ENCODE measurements at regions not wholly inside any gene's neighbourhood (a gene's known extent, or its start where the extent isn't known, plus 50 kb on each side); places are given as distances from the start of the nearest gene placed in this dataset.

DNA sequence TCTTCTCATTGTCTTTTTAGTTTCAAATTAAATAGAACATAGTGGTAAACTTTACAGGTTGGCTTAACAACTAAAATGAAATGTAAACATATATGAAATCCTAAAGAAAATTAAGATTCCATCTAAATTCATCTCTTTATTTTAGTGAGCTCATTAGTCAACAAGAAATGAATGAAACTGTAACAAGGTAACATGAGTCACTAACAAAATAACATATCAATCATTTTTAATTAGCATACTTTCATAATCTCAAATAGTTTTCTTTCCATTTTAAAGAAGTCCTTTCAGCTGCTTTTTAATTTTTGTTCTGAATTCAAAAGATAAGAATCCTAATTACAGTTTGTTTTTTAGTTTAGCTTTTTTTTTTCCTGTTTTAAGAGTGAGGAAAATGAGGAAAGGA is 688.6 kb upstream of the TENM4 start:
- no peak for DNase-seq (ENCODE audit: low spot score)
- intact Hi-C loops (cut with DNase I): no loop called here

DNA sequence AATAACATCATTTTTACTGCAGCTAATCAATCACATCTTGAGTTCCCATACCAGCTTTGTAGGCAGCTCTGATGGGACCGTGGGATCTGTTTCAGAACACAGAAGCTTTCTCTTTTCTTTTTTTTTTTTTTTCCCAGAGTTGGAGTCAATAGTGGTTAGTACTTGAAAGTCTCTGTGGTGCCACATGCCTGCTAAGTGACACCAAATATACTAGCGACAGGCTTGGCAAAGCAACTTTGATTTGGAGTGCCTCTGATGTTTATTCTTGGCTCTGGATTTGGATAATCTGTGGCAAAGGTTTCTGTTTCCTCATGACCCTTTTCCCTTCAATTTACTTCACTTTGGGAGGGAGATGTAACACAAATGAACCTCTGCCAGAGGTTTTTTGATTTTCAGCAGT is 681.4 kb upstream of the TENM4 start:
- intact Hi-C loops (cut with DNase I): loop anchor here in 1 of 2 donors (5.0 kb wide), 1 partner anchor 255 kb away; no protein-coding TSS in a partner anchor
- DNase-seq (ENCODE audit: low spot score): no peak

DNA sequence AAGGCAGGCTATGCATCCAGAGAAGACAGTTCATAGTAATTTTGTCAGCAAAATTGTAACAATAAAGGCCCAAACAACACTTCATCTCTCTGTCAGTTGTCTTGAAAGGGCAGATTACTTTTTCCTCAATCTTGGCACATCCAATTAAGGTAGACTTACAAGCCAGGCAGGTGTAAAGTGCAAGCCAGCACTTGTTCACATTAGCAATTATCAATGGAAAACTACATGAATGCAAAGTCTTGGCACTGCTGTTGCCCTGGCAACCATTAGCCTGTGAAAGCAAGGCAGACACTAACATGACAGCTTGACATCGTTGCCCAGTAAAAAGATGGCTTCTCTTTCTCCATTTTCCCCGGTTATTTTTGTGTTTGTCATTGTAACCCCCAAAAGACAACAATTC is 677.2 kb upstream of the TENM4 start:
- intact Hi-C loops (cut with DNase I): no loop called here
- DNase-seq (ENCODE audit: low spot score): no peak

DNA sequence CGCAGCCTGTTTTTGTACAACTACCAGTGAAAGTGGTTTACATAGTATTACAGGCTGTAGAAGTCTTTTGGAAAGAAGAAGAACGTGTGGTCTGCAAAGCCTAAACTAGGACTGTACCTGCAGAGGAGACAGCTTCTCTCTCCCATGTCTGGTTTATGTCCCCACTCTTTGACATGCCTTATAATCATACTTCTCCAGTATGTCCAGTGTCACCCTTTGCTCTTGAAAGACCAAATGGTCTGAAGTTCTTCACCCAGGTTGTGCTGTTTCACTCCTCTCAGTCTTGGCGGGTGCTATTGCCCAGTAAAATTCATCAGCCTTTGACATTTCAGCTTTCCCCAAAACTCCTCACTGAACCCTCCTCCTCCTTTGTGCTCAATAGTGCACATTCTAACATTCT is 676.0 kb upstream of the TENM4 start:
- no peak for DNase-seq (ENCODE audit: low spot score)
- intact Hi-C loops (cut with DNase I): no loop called here

DNA sequence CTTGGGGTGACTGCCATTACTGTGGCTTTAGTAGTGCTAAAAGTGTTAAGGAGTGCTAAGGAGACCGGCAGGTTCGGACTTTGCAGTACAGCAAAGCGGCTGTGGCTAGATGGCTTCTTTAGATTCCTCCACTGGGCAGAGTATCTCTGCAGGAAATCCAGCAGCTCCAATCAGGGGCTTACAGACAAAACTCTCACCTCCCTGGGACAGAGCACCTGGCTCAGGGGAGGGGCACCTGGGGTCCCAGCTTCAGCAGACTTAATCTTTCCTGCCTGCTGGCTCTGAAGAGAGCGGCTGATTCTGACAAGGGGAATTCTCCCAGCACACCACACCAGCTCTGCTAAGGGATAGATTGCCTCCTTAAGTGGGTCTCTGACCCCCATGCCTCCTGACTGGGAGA is 668.8 kb upstream of the TENM4 start:
- DNase-seq (ENCODE audit: low spot score): no peak
- intact Hi-C loops (cut with DNase I): no loop called here

DNA sequence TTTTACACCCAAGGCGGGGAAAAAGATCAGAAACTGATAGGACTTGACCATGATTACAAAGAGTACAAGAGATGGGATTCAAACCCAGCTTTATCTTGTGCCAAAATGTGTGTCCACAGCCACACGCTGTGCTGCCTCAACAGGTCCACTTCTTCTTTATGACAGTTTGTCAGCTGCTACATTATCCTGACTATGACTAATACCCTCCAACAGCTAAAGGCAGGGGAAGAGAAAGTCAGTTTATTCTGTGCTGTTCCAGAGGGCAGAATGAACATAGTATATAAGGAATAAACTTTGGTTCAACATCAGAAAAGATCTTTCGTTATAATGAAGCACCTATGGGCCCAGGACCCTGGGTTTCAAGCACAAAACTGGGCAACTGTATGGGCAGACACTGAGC is 668.2 kb upstream of the TENM4 start:
- intact Hi-C loops (cut with DNase I): no loop called here
- DNase-seq (ENCODE audit: low spot score): no peak

DNA sequence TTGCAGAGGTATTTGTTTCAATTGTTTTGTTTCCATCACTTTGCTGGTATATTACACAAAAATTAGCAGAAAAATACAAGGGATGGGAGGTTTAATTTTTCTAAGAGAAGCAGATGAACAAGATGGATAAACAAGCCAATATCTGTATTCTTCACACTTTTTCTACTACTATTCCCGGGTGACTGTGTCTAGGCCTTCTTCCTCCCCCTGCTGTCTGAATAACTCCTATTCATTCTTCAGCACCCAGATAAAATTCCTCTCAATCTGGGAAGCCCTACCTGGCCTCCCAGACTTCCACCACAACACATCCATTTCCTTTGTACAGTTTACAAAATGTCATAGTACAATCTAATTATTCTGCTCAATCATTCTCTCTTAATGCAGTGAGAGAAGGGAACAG is 666.6 kb upstream of the TENM4 start:
- DNase-seq (ENCODE audit: low spot score): no peak

DNA sequence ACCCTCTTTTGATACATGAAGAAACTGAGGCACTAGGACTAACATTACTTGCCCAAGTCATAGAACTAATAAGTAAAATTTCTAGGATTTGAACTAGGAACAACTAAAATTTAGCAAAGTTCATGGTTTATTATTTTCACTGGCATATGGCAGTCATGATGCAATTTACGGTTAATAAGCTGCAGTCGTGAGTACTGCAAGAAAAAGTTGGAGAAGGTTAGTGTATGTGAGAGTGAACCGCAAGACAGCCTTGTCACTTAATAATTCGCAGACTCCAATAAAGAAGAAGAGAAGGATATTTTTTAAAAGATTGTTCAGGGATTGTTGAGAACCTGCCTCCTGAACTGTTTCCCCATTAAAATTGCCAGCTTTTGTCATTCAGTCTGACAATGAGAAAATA is 663.4 kb upstream of the TENM4 start:
- no peak for DNase-seq (ENCODE audit: low spot score)
- intact Hi-C loops (cut with DNase I): no loop called here

More for the DNA sequence above, 666.6 kb upstream of the TENM4 start:
- intact Hi-C loops (cut with DNase I): no loop called here

DNA sequence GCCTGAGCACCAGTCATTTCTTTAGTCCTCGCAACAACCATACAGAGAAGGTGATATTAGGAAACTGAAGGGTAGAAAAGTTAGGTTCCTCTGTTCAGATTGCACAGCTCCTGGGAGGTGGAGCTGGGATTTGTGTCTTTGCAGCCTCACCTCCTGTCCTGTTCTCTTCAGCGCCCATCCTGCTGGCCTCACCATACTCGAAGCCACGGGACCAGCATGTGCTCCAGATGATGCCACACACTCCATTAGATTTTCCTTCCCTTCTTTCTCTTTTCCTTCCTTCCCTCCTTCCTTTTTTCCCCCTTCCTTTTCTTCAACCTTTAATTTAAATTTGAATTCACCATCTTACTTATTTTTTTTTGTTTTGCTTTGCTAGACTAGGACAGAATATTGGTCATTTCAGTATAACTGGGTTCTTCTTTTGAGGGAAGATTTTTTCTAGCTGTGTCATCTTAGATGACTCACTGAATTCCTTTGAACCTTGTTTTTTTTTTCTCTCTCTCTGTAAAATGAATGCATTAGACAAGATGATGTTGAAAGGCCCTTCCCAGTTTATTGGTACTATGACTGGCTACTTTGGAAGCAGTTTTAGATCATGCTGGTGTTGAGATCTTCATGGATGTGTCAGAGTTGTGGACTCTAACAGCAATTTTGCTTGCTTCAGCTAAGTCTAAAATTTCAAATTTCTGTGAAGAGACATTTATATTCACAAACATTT is 662.5 kb upstream of the TENM4 start:
- DNase-seq (ENCODE audit: low spot score): no peak
- intact Hi-C loops (cut with DNase I): no loop called here

DNA sequence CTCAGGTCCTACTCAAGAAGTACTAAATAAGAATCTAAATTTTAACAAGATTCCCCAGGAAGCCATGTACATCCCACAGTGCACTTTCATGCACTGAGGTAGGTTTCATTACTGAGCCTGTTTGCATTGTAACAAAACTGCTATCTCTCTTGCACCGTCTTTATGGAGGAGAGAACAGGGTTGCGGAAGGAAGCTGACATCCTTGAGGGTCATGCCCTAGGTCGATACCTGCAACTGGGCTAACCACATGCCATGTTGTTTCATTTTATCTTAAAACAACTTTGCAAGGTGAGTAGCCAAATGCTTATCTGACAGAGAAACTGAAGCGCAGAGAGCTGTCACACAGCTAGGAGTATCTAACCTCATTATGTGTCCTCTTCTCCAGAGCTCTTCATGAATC is 656.3 kb upstream of the TENM4 start:
- intact Hi-C loops (cut with DNase I): no loop called here
- no peak for DNase-seq (ENCODE audit: low spot score)

DNA sequence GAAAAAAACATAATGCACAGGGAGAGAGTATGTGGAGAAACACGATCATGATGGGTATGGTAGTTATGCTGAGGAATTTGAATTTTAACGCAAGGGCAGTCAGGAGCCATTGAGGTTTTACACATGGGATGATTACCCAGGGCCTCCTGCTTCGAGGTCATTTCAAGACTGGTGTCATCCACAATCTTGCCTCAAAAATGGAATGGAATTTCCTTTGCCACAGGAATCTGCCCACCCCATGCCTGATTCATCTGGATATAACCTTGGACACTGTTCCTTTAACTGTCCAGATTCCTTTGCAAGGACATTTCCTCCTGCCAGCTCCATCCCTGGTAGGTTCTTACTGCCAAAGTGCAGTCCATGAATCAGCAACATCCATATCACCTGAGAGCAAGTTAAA is 655.9 kb upstream of the TENM4 start:
- no peak for DNase-seq (ENCODE audit: low spot score)
- intact Hi-C loops (cut with DNase I): no loop called here

DNA sequence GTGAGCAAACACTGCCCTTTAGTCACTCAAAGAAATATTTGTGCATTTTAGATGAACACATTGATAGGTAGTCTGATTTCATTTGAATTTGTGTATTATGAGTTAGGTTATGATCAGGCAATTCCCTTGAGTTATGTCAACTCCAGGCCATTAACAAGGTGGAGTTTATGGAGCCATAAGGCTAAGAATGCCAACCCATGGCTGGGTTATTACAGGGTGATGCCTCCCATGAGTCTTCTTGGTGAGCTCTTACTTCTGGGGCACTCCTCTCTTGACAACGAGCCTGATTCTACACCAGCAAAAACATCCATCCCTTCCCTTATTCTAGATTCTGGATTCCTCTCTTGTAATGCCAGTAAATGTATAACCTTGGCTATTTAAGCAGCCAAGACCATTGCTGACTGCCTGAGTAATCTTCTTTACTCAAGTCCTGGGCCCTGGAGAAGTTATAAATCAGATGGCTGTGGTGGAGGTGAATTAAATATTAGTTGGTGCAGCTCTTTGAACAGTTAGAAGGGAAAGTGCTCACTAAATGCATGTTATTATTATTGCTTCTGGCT is 645.7 kb upstream of the TENM4 start:
- no peak for DNase-seq (ENCODE audit: low spot score)
- intact Hi-C loops (cut with DNase I): no loop called here

DNA sequence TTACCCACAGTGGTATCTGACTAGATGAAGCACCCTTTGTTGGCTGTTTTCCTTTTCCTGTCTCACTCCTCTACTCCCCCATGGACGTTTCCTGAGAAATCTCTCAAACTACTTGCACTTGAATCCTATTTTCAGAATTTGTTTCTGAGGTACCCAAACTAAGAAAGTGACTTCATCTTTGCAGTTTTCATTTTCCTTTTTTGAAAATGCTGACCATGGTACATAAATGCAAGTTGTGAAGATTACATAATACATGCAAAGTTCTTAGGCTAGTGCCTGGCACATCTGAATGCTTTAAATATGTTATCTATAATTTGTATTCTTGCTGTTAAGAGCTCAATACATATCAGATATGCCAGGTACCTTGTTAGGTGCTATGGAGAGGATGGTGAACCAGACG is 644.7 kb upstream of the TENM4 start:
- DNase-seq (ENCODE audit: low spot score): no peak
- intact Hi-C loops (cut with DNase I): no loop called here

DNA sequence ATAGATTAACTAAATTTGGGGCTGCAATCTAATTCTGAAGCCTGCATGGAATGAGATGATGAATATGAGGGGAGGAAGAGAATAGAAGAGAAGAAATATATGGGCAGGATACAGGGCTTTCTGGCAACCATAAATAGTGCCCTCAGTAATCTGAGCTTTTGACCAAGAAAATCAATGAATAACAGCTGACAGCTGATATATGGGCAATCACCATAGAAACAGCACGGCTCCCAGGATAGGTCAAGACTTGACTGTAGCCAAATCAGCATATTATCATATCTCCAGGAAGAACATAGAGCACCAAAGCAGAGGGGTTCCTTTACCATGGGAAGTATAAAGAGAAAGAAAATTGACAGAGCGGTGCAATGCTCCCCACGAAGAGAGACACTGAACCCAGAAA is 643.8 kb upstream of the TENM4 start:
- no peak for DNase-seq (ENCODE audit: low spot score)
- intact Hi-C loops (cut with DNase I): no loop called here

DNA sequence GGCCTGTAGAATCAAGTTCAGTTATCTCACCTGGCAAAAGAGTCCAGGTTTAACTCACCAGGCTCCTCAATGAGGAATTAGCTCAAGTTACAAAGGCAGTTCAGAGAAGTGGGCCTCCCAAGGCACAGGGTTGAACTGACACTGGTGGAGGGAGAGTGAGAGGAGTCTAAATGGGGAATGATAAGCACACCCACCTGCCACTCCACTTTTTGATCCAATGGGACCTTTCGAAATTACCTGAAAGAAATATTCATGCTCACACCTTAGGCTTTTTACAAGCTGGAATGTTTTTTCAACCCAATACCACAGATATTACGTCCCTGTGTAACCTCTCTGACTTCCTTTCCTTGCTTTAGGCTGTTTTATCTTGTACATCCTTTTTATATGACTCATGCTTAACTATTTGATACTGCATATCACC is 642.7 kb upstream of the TENM4 start:
- intact Hi-C loops (cut with DNase I): no loop called here
- no peak for DNase-seq (ENCODE audit: low spot score)

DNA sequence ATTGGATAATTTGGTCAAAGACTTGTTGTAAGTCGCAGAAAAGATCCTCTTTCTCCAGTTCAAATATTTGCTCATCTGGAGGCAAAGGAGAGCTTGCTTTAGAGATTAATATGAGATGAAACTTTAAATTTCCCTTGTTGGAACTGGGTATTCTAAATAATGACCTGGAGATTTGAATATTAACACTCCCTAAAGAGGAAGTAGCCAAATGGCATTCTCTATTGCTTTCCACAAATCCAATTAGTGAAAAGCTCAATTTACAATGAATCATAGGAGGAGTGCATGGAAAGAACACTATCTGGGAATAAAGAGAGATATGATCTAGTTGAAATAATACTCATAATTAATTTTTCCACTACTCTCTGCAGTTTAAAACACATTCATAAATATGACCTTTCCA is 641.6 kb upstream of the TENM4 start:
- intact Hi-C loops (cut with DNase I): no loop called here
- no peak for DNase-seq (ENCODE audit: low spot score)

DNA sequence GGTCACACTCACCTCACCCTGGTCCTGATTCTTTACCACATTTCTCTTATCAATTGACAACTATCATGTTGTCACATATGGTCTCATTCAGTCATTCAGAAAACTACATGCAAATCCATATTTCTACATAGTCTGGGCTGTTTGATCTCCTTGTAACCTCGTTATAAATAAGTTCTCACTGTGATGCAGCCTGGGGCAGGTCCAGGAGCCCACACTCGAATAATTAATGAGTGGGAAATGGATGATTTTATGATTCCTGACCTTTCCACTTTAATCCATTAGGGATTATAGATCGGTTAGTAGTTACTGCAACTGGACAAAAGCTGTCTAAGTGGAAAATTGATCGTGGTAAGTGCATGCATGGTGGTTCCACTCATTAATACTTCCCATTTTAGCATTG is 636.3 kb upstream of the TENM4 start:
- DNase-seq (ENCODE audit: low spot score): no peak
- intact Hi-C loops (cut with DNase I): no loop called here

DNA sequence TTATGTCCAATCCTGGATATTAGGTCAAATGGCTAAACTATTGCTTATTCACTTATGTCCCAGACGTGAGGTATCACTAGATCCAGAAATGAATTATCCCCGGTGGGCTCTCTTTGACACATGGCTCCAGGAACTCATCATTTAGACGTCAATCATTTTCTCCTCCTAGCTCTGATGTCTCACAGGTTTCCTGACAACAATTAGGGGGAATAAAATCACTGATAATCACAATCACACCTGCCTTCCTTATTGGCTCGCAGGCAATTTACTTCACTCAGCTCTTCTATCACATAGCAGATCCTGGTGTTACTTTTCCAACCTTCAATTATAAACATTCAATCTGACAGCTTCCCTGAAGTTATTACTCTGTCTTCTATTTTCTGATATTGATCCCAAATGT is 634.0 kb upstream of the TENM4 start:
- DNase-seq (ENCODE audit: low spot score): no peak
- intact Hi-C loops (cut with DNase I): no loop called here

DNA sequence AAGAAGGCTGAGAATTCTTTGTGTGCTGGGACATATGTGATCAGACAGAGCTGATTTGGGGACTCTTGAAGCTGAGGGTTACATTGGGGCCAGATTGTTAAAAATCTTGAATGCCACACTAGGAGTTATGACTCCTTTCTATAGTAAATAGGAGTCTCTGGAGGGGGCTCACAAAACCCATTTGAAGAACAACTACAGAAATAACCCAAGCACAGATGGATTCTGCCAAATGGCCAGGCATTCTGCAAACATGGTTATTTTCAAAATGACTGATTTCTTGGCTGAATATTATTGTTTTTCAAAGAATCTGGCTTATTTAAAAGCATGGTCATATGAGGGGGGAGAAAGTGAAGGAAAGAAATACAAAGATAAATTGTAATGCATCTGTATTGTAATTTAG is 625.5 kb upstream of the TENM4 start:
- no peak for DNase-seq (ENCODE audit: low spot score)
- intact Hi-C loops (cut with DNase I): no loop called here

DNA sequence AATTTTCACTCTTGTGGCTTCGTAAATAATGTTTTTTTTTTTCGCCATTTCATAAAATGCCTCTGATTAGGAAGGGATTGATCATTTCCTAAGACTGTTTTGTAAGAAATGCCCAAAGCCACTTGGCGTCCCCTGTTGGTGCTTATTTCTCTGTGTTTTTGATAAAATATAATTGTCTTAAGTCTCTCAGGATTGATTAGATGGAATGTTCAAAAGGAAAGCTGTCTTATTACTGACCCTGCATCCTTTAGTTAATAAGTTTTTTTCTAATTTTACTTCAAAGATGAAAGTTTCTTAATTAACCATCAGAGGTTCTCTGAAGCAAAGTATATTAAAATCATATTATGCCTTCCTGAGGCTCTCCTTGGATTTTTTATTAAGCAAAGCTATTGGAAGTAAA is 624.3 kb upstream of the TENM4 start:
- intact Hi-C loops (cut with DNase I): no loop called here

DNA sequence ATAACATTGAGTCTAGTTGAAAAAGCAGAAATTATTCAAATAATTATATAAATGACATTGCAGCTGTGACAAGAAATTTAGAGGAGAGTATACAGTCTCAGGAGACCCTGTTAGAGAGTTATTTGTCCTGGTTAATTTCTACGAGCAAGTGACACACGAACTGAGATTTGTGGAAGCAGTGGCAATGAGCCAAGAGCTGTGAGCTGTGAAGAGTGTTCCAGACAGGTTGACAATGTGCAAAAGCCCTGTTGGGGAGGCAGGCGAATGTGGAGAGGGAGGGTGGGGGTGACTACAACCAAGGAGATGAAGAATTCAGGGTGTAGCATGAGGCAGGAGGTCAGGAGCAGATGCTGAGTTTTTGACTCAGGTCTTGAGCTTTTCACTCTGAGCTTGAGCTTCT is 620.2 kb upstream of the TENM4 start:
- no peak for DNase-seq (ENCODE audit: low spot score)
- intact Hi-C loops (cut with DNase I): no loop called here

More for the DNA sequence above, 624.3 kb upstream of the TENM4 start:
- DNase-seq (ENCODE audit: low spot score): no peak
